Spleen (tissue), 11 donors: ENCODE measurements at regions not wholly inside any gene's neighbourhood (a gene's known extent, or its start where the extent isn't known, plus 50 kb on each side); places are given as distances from the start of the nearest gene placed in this dataset.

ENCODE experiments used
- DNase-seq: peaks from one replicate; pipeline ENCODE4 v3.0.0-alpha.2; 2020
- H3K27ac ChIP-seq, 8 donors: fragments of 200-600 bp; sonication (generic) in 7 of 8; 1 replicate in 4 of 8; 2 replicates in 4 of 8; pipeline versions ENCODE4 v1.5.0 to v1.8.0; 2016 to 2021; ENCODE audit warnings: inconsistent platforms in 4 of 8, mild to moderate bottlenecking in 4 of 8, moderate library complexity in 1 of 8
- H3K27me3 ChIP-seq, 7 donors: fragments of 200-600 bp; sonication (generic) in 6 of 7; replicated peaks in 1 of 7; 1 replicate in 4 of 7; 2 replicates in 3 of 7; pipeline versions ENCODE4 v1.5.0 to v1.8.0; 2016 to 2021; ENCODE audit warnings: inconsistent platforms in 3 of 7, mild to moderate bottlenecking in 1 of 7
- H3K36me3 ChIP-seq, 6 donors: fragments of 200-600 bp; sonication (generic) in 5 of 6; 1 replicate in 4 of 6; 2 replicates in 2 of 6; pipeline versions ENCODE4 v1.5.0 to v1.8.0; 2016 to 2021; ENCODE audit warnings: inconsistent platforms in 2 of 6
- H3K4me1 ChIP-seq, 6 donors: fragments of 200-600 bp; sonication (generic) in 5 of 6; 1 replicate in 3 of 6; 2 replicates in 3 of 6; pipeline versions ENCODE4 v1.5.0 to v1.8.0; 2016 to 2021; ENCODE audit warnings: inconsistent platforms in 3 of 6
- H3K4me3 ChIP-seq, 8 donors: fragments of 200-600 bp; sonication (generic) in 7 of 8; 1 replicate in 4 of 8; 2 replicates in 4 of 8; pipeline versions ENCODE4 v1.5.0 to v1.8.0; 2016 to 2021; ENCODE audit warnings: inconsistent platforms in 4 of 8, mild to moderate bottlenecking in 4 of 8, moderate library complexity in 2 of 8
- H3K9me3 ChIP-seq, 8 donors: fragments of 200-600 bp; sonication (generic) in 7 of 8; 1 replicate in 4 of 8; 2 replicates in 4 of 8; pipeline versions ENCODE4 v1.5.0 to v1.8.0; 2016 to 2021; ENCODE audit warnings: inconsistent platforms in 4 of 8
- POLR2A ChIP-seq, 3 donors: fragments of 450-650 bp; IDR thresholded peaks; one replicate each; pipeline ENCODE4 v1.5.1; 2017; ENCODE audit warnings: antibody characterized with exemption in 3 of 3, mild to moderate bottlenecking in 1 of 3
- POLR2AphosphoS5 ChIP-seq, 3 donors: sonication (generic); formaldehyde crosslinking; IDR thresholded peaks; one replicate each; pipeline ENCODE4 v1.5.1; 2017; ENCODE audit warnings: antibody characterized with exemption in 3 of 3
- WGBS, 5 donors: extraction: QIAGEN DNeasy Blood & Tissue Kit in 3 of 5; methylation state at CpG; one replicate each; pipeline versions ENCODE4 v1.1.5 to v1.1.7; 2013 to 2018; 5-methylcytosine and 5-hydroxymethylcytosine counted together
- intact Hi-C: fragments of 100-400 bp; cut with DNase I; formaldehyde crosslinking; loops from one replicate; pipeline ENCODE4 v1.15.0; 2023; ENCODE audit warnings: low total_unique reads
- TF ChIP-seq, protein P1 (sequence below), 11 experiments: fragments of 200-600 bp in 7 of 11; fragments of 450-650 bp in 4 of 11; sonication (generic) in 4 of 11; IDR thresholded peaks in 8 of 11; conservative IDR thresholded peaks in 3 of 11; 1 replicate in 7 of 11; 2 replicates in 4 of 11; pipeline versions ENCODE4 v1.4.0 to v1.8.0; 2016 to 2021; ENCODE audit warnings: antibody characterized with exemption in 11 of 11, inconsistent platforms in 4 of 11, mild to moderate bottlenecking in 1 of 11
- donor health status: healthy with polysubstance abuse.
- donor health status: DM: no; HTN: no; CAD: no; lungs with moderate emphysema.
- donor health status: DM: no; HTN: no; CAD: no.
- donor health status: Bipolar disorder and iron deficiency.
- donor health status: healthy.
- donor health status: DM: no; HTN: no; CAD: no.
- donor health status: DM: yes; HTN: yes; CAD: no.

DNA sequence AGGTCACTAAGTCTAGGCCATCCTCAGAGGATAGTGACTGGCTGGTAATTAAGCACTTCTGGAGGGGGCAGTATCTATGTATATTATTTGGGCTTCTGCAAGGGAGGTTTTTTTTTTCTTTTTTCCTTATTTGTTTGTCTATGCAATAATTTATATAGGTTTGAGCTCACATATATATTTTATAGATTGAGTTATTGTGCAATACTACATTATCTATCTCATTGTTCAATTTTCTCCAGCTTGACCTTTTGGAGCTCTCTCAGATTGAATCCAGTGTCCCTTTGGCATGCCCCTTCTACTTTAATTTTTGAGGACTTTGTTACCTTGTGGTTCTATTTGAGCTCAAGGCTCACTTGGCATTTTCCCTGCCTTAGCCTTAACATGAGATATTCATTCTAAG, 852.1 kb downstream of the KCNT2 start:
- no peak for DNase-seq
- Histone ChIP-seq H3K27me3 (no peaks in the 10 kb centered on the region), H3K4me3 (no peak overlapping the region), H3K4me1 (no peaks in the 10 kb centered on the region), H3K36me3 (no peaks in the 10 kb centered on the region), H3K9me3 (no peaks in the 10 kb centered on the region), H3K27ac (no peak overlapping the region)
- TF ChIP-seq, protein P1, sequence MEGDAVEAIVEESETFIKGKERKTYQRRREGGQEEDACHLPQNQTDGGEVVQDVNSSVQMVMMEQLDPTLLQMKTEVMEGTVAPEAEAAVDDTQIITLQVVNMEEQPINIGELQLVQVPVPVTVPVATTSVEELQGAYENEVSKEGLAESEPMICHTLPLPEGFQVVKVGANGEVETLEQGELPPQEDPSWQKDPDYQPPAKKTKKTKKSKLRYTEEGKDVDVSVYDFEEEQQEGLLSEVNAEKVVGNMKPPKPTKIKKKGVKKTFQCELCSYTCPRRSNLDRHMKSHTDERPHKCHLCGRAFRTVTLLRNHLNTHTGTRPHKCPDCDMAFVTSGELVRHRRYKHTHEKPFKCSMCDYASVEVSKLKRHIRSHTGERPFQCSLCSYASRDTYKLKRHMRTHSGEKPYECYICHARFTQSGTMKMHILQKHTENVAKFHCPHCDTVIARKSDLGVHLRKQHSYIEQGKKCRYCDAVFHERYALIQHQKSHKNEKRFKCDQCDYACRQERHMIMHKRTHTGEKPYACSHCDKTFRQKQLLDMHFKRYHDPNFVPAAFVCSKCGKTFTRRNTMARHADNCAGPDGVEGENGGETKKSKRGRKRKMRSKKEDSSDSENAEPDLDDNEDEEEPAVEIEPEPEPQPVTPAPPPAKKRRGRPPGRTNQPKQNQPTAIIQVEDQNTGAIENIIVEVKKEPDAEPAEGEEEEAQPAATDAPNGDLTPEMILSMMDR (IDR thresholded peaks at IDR 0.05 in 8 of 11, conservative IDR thresholded peaks at IDR 0.05 in 3 of 11) = no peak
- TF ChIP-seq POLR2A (IDR thresholded peaks at IDR 0.05) (no peak), POLR2AphosphoS5 (IDR thresholded peaks at IDR 0.05) (no peak)
- intact Hi-C loops = no loop called here

DNA sequence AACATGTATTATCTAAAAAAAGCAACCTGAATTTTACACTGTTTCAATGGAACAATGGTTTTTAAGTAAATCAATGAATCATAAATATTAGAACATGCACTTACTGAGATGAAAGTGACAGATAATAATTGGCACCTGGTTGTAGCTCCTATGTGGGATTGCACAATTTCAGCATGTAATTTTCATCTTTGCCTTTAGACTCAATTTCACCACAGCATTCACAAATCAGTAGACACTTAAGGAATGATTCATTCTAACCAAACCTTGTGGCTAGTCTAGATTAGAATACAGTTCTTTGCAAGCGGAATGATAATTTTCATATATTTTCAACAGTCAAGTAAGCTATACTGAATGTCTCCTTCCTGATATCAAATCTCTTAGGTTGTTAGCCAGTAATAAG, 853.4 kb downstream of the KCNT2 start:
- Histone ChIP-seq H3K9me3 (no peaks in the 10 kb centered on the region), H3K27ac (no peak overlapping the region), H3K27me3 (no peaks in the 10 kb centered on the region), H3K4me3 (no peak overlapping the region), H3K36me3 (no peaks in the 10 kb centered on the region), H3K4me1 (no peaks in the 10 kb centered on the region)
- TF ChIP-seq, protein P1 (IDR thresholded peaks at IDR 0.05 in 8 of 11, conservative IDR thresholded peaks at IDR 0.05 in 3 of 11) = no peak
- TF ChIP-seq POLR2AphosphoS5 (IDR thresholded peaks at IDR 0.05) (no peak), POLR2A (IDR thresholded peaks at IDR 0.05) (no peak)
- intact Hi-C loops = no loop called here
- no peak for DNase-seq
- WGBS, 5 donors = 61 to 89% (median 66%) methylated on average over 1 of the region's 1 CpG

DNA sequence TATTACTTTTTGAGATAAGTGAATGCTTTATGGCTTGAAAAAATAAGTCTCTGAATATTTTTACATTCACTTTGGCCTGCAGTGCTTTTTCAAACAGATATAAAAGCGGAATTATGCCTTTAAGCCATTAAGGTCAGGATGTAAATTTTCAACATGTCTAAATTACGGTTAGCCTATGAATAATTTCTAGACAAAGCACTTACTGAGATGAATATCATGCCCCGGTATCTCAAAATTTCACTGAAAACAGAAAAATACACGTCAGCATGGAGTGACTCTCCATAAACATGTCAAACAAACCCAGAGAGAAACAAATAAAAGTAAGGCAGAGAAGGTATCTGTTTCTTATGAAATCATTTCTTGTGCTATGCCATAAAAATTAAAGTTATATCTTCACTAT, 853.9 kb downstream of the KCNT2 start:
- no peaks in the 10 kb centered on the region for H3K27me3 ChIP-seq
- 62 to 83% (median 76%) methylated on average over 4 of the region's 4 CpGs for WGBS, 5 donors
- TF ChIP-seq POLR2AphosphoS5 (IDR thresholded peaks at IDR 0.05) (no peak), POLR2A (IDR thresholded peaks at IDR 0.05) (no peak)
- TF ChIP-seq, protein P1 (IDR thresholded peaks at IDR 0.05 in 8 of 11, conservative IDR thresholded peaks at IDR 0.05 in 3 of 11) = no peak
- no peaks in the 10 kb centered on the region for H3K9me3 ChIP-seq
- intact Hi-C loops = no loop called here
- no peak for DNase-seq
- H3K36me3 ChIP-seq = no peaks in the 10 kb centered on the region
- no peak overlapping the region for H3K27ac ChIP-seq
- no peaks in the 10 kb centered on the region for H3K4me1 ChIP-seq
- no peak overlapping the region for H3K4me3 ChIP-seq

DNA sequence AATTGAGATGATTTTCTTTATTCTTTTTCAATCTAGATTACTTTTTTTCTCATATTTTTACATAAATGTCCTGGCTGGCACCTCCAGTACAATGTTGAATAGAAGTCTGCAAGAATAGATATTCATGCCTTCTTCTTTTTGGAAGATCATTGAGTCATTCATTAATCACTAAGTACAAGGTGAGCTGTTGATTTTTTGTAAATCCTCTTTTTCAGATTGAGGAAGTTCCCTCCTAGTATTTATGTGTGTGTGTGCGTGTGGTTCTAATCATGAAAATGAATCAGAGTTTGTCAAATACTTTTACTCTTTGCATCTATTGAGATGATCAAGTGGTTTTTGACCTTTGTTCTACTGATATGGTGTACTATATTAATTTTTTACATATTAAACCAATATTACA, 859.3 kb downstream of the KCNT2 start:
- DNase-seq = no peak

More for the DNA sequence above, 859.3 kb downstream of the KCNT2 start:
- no peak overlapping the region for H3K4me3 ChIP-seq
- TF ChIP-seq, protein P1 (IDR thresholded peaks at IDR 0.05 in 8 of 11, conservative IDR thresholded peaks at IDR 0.05 in 3 of 11) = no peak
- TF ChIP-seq POLR2A (IDR thresholded peaks at IDR 0.05) = no peak
- no peak for TF ChIP-seq POLR2AphosphoS5 (IDR thresholded peaks at IDR 0.05)
- 75 to 98% (median 88%) methylated on average over 1 of the region's 1 CpG for WGBS, 5 donors
- H3K4me1 ChIP-seq = no peaks in the 10 kb centered on the region
- peaks cover 0 to 3% (median 0%) of the 10 kb centered on the region in 8 donors for H3K9me3 ChIP-seq
- no peak overlapping the region for H3K27ac ChIP-seq
- no peaks in the 10 kb centered on the region for H3K36me3 ChIP-seq
- intact Hi-C loops = no loop called here
- no peaks in the 10 kb centered on the region for H3K27me3 ChIP-seq
